ENCODE measurements at regions not wholly inside any gene's neighbourhood (a gene's known extent, or its start where the extent isn't known, plus 50 kb on each side); places are given as distances from the start of the nearest gene placed in this dataset.

- Histone ChIP-seq H2BK20ac (ENCODE audit: low read depth, low read length) (peak overlapping the region; percentile 75), H3K18ac (ENCODE audit: low read depth, low read length) (peak overlapping the region; percentile 76), H3K27ac (ENCODE audit: insufficient read depth, low read length) (peak overlapping the region; percentile 58), H3K79me1 (ENCODE audit: low read depth in 1 of 2, low read length in 2 of 2) (no peaks in the 10 kb centered on the region), H4K91ac (ENCODE audit: insufficient read depth, low read depth, low read length) (peak overlapping the region; percentile 65), H4K8ac (ENCODE audit: low read depth in 2 of 2, low read length in 2 of 2) (peak overlapping the region; percentile 37 to 44; a peak in 3 of 4 replicates), H2AFZ (replicated peaks; ENCODE audit: low read length, poor library complexity) (no peak overlapping the region), H3K4me3 (ENCODE audit: insufficient read depth, low read depth, low read length) (no peak overlapping the region), H4K5ac (ENCODE audit: low read depth, low read length) (peak overlapping the region; percentile 27; the same call in 1 of the 2 replicates), H2AK5ac (ENCODE audit: low read depth, low read length) (peak overlapping the region; percentile 82), H3K36me3 (ENCODE audit: control insufficient read depth, insufficient read depth, low read length) (no peaks in the 10 kb centered on the region), H2BK5ac (ENCODE audit: low read depth, low read length, poor library complexity, severe bottlenecking) (peak overlapping the region; percentile 77), H3K4me1 (ENCODE audit: control insufficient read depth, insufficient read depth, low read length) (peaks cover 12% of the 10 kb centered on the region), H3K27me3 (ENCODE audit: control insufficient read depth, insufficient read depth, low read length) (no peaks in the 10 kb centered on the region), H2AK9ac (replicated peaks; ENCODE audit: low read depth, low read length, poor library complexity) (no peak overlapping the region), H3K23ac (ENCODE audit: low read depth, low read length) (peak overlapping the region; percentile 53; the same call in 1 of the 2 replicates), H3K9me3 (ENCODE audit: control insufficient read depth, insufficient read depth, low read length) (no peaks in the 10 kb centered on the region), H3K14ac (replicated peaks; ENCODE audit: low read depth, low read length) (0 out of 2 replicates have a peak overlapping the region, but pooled peaks have one; percentile 51), H3K56ac (ENCODE audit: extremely low read depth, insufficient read depth, low read length) (no peak overlapping the region), H2BK15ac (ENCODE audit: low read depth, low read length) (peak overlapping the region; percentile 82; the same call in 2 of the 3 replicates), H3K9me1 (ENCODE audit: insufficient read depth, low read length) (peaks cover 11% of the 10 kb centered on the region; the same call in 1 of the 2 replicates), H3K4ac (ENCODE audit: low read depth, low read length) (peak overlapping the region; percentile 74), H4K20me1 (ENCODE audit: insufficient read depth, low read length) (no peaks in the 10 kb centered on the region), H2BK120ac (ENCODE audit: low read depth, low read length) (peak overlapping the region; percentile 94), H3K9ac (ENCODE audit: low read depth, low read length) (no peak overlapping the region), H3K4me2 (ENCODE audit: low read depth, low read length) (peak overlapping the region; percentile 33; the same call in 1 of the 2 replicates)
- ChIA-PET POLR2A (ENCODE audit: unreplicated experiment) (no interaction called here), CTCF (no interaction called here)
- no peak for DNase-seq
- dilution Hi-C loops (cut with HindIII; ENCODE audit: low sequenced_read_pairs, unreplicated experiment) (no loop called here), intact Hi-C loops (cut with micrococcal nuclease) (no loop called here), in situ Hi-C loops (cut with MboI; ENCODE audit: low sequenced_read_pairs) (loop anchor here (10.0 kb wide), 1 partner anchor 479 kb away; no protein-coding TSS in a partner anchor)
- ATAC-seq (ENCODE audit: low read depth): no peak
- WGBS, 2 experiments (ENCODE audit: extremely low coverage in 2 of 2, insufficient read length in 1 of 2): no CpG with 5 or more reads among the region's 2 CpGs
- BruUV-seq (replicated peaks): no TSS peak
- TF ChIP-seq FOS (IDR thresholded peaks at IDR 0.05; ENCODE audit: low read depth, low read length): no peak
- no peak for TF ChIP-seq SMC3 (IDR thresholded peaks at IDR 0.05; ENCODE audit: low read depth, low read length)
- TF ChIP-seq BHLHE40 (IDR thresholded peaks at IDR 0.05; ENCODE audit: low read depth, low read length): no peak
- TF ChIP-seq ELK1 (IDR thresholded peaks at IDR 0.05; ENCODE audit: borderline replicate concordance, low read depth, low read length): no peak
- no peak for TF ChIP-seq MAZ (IDR thresholded peaks at IDR 0.05; ENCODE audit: borderline replicate concordance, low read depth, low read length)
- no peak for TF ChIP-seq MAFK (IDR thresholded peaks at IDR 0.05; ENCODE audit: low read depth, low read length)
- no peak for TF ChIP-seq RAD21 (IDR thresholded peaks at IDR 0.05; ENCODE audit: low read length)
- no peak for TF ChIP-seq POLR2A (IDR thresholded peaks at IDR 0.05; ENCODE audit: low read depth, low read length)
- no peak for TF ChIP-seq RCOR1 (IDR thresholded peaks at IDR 0.05; ENCODE audit: insufficient replicate concordance, low read length)
- TF ChIP-seq USF2 (IDR thresholded peaks at IDR 0.05; ENCODE audit: low read depth, low read length): no peak
- TF ChIP-seq CHD1 (IDR thresholded peaks at IDR 0.05; ENCODE audit: low read depth, low read length): no peak
- TF ChIP-seq CEBPB (IDR thresholded peaks at IDR 0.05; ENCODE audit: low read depth, low read length): no peak
- no peak for TF ChIP-seq MXI1 (IDR thresholded peaks at IDR 0.05; ENCODE audit: borderline replicate concordance, low read depth, low read length)
- TF ChIP-seq NFE2L2 (IDR thresholded peaks at IDR 0.05; ENCODE audit: low read depth, low read length): no peak
- TF ChIP-seq RFX5 (IDR thresholded peaks at IDR 0.05; ENCODE audit: low read depth, low read length): no peak
Measured at GRCh38 chr21:25373126-25374082, 233.9 kb downstream of the MRPL39 start.

Data from IMR-90 (cell line).